ENCODE measurements at regions not wholly inside any gene's neighbourhood (a gene's known extent, or its start where the extent isn't known, plus 50 kb on each side); places are given as distances from the start of the nearest gene placed in this dataset.
"Not testable (repeated sequence)": the region's sequence is repeated elsewhere in the genome, so short reads cannot be mapped to it uniquely, and the experiment has no call there.

DNA sequence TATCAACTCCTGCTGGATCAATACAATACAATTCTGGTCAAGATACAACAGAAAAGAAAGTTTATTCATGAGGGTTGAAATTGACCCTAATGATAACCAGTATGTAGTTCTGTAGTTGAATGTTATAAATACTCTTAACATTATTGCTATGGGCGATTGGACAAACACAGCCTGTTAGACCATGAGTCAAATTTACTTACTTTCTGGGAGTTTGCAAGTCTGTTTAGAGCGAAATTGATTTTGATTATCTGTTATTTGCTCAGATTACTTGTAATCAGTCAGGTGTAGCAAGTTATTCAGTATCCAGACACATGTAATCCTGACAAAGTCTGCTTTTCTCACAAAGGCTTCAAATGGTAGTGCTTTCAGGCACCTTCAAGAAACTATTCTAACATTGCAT is 216.6 kb upstream of the B3GALT2 start:
- no peak for DNase-seq (ENCODE audit: low spot score)

DNA sequence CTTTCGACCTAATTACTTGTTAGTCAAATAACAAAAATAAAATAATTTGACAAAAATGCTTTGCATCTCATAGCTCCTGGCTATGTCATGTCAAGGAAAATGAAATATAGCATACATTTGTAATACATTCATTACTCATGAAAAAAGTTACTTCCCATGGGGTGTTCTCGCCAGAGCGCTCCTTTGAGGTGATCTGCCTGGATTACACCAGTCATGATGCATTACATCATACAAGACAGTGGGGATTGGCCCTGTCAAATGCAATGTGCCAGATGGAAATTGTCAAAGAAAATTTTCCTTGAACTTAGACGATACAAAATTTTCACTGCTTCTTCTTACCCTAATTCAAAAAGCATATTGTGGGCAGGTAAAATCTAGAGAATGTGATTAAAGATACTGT is 215.6 kb upstream of the B3GALT2 start:
- no peak for DNase-seq (ENCODE audit: low spot score)

DNA sequence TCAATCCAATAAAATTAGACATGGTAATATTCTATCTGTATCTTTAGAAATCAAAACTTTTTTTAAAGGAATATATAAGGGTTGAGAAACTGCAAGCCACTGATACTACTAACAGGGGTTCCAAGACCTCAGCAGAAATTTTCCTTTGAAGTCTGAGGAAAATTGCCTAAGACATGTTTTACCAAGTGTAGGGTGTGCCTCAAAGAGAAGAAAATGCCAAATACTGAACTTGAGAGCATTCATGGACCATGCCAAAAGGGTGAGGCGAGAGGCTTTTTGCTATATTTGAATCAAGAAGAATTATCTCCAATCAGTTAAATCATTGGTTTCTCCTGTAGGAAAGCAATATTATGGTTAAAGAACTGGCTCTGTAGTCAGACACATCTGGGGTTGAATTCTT is 207.9 kb upstream of the B3GALT2 start:
- DNase-seq (ENCODE audit: low spot score) = no peak

DNA sequence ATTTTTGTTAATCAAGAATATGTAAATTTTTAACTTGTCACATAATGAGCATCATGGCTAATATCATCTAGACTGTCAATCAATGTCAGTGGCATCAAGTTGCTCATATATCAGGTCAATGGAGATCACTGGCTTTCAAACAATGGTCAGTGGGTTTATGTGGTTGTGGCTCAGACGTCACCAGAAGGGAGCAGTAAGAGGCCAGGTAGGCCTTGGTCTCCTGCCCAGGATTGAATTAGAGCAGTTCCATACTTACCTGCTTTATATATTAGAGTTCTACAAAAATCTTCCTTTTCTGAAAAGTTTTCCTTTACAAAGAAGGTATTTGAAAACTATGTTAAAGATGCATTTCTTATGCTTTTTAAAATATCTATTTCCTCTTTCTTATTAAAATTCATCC is 206.3 kb upstream of the B3GALT2 start:
- no peak for DNase-seq (ENCODE audit: low spot score)

DNA sequence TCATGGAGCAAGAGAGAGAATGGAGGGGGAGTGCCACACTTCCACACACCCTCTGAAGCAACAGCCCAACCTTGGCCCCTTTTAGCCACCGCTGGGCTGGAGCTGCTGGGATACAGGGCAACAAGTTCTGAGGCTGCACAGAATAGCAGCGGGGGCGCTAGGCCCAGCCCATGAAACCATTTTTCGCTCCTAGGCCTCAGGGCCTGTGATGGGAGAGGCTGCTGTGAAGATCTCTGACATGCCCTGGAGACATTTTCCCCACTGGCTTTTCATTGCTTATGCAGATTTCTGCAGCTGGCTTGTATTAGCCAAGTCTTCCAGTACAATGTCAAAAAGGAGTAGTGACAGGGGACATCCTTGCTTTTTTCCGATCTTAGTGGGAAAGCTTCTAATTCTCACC is 202.3 kb upstream of the B3GALT2 start:
- DNase-seq (ENCODE audit: low spot score) = no peak

DNA sequence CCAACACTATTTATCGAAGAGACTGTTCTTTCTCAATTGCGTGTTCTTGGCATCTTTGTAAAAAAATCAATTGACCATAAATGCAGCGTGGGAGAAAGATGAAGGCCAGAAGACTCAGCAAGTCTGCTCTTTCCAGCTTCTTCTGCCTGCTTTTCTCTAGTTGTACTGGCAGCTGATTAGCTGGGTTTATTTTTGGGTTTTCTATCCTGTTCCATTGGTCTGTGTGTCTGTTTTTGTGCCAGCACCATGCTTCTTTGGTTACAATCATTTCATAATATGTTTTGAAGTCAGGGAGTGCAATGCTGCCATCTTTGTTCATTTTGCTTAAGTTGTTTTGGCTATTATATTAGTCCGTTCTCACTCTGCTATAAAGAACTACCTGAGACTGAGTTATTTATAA is 201.8 kb upstream of the B3GALT2 start:
- DNase-seq (ENCODE audit: low spot score) = no peak

DNA sequence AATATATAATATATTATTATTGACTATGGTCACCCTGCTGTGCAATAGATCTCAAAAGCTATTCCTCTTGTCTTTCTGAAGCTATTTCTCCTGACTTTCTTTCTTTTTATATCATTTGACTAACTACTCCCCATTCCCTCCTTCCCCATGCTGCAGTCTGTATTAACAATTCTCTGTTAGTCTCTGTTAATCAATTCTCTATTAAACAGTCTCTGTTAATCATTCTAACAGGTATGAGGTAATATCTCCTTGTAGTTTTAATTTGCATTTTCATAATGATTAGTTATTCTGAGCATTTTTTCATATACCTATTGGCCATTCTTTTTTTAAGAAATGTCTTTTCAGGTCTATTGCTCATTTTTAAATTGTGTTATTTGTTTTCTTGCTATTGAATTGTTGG is 201.0 kb upstream of the B3GALT2 start:
- no peak for DNase-seq (ENCODE audit: low spot score)

DNA sequence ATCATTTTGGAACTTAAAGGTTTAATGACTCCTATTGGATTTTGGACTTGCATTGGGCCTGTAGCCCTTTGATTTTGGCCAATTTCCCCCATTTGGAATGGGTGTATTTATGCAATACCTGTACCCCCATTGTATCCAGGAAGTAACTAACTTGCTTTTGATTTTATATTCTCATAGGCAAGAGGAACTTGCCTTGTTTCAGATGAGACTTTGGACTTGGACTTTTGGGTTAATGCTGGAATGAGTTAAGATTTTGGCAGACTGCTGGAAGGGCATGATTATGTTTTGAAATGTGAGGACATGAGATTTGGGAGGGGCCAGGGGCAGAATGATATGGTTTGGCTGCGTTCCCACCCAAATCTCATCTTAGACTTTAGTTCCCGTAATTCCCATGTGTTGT is 192.0 kb upstream of the B3GALT2 start:
- not testable (repeated sequence) for DNase-seq (ENCODE audit: low spot score)

DNA sequence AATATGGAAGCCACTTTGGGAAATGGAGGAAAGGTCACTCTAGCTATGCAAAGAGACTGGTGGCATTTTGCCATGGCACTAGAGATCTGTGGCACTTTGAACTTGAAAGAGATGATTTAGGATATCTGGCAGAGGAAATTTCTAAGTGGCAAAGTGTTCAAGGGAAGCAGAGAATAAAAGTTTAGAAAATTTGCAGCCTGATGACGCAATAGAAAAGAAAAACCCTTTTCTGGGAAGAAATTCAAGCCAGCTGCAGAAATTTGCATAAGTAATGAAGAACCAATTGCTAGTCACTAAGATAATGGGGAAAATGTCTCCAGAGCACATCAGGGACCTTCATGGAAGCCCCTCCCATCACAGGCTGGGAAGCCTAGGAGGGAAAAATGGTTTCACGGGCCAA is 191.1 kb upstream of the B3GALT2 start:
- no peak for DNase-seq (ENCODE audit: low spot score)

DNA sequence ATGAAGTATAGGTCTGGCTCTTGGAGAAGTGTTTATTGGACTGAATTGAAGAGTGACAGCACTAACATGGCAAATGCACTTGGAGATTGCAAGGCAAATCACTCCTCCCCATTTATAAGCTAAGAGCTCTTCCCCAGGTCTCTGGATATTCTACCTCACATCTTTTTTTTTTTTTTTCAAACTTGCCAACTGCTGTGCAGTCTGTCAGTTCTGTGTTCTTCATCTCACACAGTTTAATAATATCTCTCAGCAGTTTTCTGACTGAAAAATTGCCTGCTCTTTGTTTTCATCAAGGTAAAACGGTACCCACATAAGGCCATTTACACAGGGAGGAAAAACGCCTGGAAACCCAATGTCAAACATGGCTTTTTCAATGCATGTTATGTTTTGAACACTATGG is 186.1 kb upstream of the B3GALT2 start:
- no peak for DNase-seq (ENCODE audit: low spot score)

DNA sequence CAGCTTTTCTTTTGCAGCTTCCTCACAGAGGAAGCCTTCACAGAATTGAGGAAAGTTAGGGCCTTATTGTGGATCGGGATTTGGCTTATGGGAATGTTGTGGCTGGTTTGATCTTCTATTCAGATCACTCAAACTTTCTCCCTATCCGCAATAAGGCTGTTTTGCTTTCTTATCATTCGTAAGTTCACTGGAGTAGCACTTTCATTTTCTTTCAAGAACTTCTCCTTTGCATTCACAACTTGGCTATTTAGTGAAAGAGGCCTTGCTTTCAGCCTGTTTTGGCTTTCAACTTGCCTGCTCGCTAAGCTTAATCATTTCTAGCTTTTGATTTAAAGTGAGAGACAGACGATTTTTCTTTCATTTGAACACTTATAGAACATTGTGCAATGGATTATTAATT is 181.9 kb upstream of the B3GALT2 start:
- no peak for DNase-seq (ENCODE audit: low spot score)

DNA sequence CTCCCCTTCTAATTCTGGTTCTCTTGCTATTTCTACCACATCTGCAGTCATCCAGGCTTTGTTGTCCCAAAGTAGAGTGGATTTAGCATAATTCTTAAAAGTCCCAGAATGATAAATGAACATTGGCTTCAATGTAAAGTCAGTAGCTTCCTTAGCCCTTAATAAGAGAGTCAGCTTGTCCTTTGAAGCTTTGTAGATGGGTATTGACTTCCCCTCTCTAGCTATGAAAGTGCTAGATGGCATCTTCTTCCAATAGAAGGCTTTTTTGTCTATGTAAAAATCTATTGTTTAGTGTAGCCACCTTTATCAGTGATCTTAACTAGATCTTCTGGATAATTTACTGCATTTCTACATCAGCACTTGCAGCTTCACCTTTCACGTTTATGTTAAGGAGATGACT is 181.4 kb upstream of the B3GALT2 start:
- no peak for DNase-seq (ENCODE audit: low spot score)

DNA sequence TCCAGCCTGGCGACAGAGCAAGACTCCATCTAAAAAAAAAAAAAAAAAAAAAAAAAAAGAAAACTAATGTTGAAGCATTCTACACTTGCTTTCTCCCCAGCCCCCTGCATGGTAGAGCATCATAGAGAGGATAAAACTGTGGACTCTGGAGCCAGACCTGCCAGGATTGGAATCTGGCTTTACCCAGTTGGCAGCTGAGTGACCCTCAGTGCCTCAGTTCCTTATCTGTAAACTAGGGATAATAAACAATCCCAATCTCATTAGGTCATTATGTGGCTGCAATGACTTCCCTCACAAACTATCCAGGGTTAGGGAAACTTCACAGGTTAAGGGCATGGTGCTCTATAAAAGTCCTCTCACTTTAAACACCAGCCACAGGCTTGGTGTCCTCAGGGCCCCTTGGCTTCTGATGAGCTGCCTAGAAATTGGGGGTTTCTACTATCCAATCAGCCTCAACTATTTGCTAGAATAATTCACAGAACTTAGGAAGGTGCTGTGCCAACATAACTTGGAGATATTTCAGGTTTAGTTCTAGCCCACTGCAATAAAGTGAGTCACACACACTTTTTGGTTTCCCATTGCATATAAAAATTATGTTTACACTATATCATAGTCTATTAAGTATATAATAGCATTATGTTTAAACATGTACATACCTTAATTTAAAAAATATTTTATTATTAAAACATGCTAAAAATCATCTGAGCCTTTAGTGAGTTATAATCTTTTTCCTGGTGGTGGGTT is 180.5 kb upstream of the B3GALT2 start:
- DNase-seq (ENCODE audit: low spot score) = no peak

DNA sequence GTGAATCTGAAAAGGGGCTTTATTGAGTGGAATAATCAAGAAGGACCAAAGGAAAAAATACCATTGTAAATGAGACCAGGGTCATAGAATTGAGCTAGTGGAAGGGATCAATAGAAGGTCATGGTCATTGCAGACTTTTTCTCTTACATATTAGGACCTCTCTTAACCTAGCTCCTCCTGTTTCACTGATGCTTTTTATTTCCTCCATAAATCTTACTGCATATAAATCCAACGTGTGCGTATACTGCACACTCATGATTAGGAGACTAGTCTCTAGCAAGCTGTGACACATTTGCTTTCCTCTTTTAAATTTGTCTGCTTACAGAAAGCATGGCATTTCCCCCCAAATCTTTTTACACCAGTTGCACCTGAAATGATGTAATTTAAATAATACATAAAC is 179.6 kb upstream of the B3GALT2 start:
- DNase-seq (ENCODE audit: low spot score) = no peak

DNA sequence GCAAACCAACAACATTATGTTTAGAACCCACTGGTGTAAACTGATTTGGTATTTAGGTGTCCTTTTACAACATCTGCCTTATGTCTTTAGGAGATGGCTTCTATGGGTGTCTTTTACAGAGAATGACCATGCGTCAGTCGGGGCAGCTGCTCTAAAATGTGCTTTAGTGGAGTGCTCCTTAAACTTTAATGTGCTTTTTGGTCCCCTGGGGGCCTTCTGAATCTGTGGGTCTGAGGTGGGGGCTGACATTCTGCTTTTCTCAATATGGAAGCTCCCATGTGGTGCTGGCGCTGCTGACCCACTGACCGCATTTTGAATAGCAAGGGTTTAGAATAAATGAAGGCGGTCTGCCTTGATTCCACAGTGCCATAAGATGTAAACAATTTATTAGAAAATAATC is 173.2 kb upstream of the B3GALT2 start:
- DNase-seq (ENCODE audit: low spot score) = no peak

DNA sequence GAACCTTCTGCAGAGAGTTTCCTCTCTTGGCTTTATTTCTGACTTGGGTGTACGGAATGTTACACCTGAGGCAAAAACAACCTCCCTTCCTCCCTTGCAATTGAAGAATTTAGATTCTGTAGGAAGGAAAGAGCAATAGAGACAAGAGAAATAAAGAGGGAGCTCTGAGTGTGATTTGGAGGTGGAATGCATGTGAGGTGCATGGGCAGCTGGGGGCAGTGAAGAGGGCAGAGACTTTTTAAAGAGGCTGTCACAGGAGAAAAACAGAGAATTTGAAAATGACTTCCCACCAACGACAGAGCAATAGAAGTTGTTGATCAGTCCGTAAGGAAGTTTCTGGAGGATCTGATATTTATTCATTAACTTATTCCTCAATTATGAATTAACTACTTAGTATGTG is 172.0 kb upstream of the B3GALT2 start:
- no peak for DNase-seq (ENCODE audit: low spot score)

DNA sequence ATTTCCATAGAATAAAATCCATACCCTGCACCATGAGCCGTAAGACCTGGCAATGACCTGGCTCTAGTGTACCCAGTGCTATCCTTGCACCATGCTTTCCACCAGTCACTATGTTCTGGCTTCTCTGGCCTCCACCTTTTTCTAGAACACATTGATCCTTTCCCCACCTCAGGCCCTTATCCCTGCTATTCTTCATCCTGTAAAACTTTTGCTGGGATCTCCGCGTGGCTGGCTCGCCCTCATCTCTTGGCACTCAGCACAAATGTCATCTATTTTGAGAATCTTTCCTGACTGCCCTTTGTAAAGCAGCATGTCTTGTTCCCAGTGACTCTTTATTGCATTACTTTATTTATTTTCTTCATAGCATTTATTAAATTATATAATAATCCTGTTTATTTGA is 169.8 kb upstream of the B3GALT2 start:
- DNase-seq (ENCODE audit: low spot score) = no peak

DNA sequence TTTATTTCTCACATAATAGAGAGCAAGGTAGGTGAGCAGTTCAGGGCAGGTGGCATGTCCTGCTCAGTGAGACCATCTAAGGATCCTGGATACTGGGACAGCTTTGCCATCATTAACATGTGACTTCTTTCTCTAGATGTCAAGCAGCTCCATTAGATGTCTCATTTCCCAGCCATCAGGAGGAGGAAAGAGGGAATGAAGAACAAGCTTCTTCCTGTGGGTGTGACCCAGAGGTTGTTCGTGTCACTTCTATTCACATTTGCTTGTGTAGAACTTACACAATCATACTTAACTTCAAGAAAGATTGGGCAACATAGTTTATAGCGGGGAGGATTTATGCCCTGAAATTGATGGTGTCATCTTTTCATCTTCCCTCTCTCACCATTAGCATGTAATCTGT is 169.2 kb upstream of the B3GALT2 start:
- no peak for DNase-seq (ENCODE audit: low spot score)

DNA sequence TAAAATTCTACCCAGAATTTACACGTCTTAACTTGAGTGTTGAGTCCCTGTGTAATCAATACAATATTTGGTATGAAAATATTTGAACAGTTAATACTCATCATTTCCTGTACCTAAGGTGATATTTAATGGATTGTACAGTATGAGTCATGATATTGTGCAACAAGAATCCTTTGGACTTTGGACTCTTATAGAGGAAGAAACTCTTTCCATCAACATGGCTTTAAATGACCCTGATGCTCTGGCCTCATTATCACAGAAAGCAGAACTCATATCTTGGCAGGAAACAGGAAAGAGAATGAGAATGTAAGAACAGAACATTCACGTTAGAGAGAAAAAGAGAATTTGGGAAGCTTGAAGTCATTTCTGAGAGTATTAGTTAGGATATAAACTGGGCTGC is 168.8 kb upstream of the B3GALT2 start:
- DNase-seq (ENCODE audit: low spot score) = peak; percentile 74

DNA sequence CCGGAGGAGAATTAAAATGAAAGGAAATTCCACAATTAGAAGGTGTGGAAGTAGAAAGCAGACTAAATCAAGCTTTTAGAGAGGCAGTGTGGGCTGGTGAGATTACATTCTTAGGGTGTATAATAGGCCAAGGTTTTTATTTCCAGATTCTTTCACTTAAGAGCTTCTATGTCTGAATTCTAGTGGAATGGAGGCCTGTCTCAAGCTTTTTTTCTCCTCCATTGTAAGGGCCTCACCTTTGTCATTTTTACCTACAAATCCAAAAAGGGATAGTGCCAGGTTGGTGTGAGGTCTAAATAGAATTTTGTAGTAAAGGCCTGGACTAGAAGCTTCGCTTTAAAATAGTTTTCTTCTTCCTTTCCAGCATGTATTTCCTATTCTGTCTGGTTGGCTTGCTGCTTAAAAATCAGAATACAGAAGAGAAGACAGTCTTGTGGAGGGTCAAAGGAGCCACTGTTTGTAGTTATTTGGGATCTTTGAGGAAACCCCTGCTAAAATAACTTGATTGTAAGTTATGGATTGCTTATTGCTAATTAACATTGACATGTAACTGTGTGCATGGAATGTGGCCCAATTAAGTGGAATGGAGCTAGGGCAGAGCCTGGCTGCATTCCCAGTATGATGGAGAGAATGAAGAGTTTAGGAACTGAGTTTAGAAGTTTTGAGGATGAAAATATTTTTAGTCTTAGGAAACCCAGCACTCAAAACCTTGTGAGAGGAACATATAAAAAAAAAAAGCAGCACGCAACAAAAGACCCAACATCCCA is 162.5 kb upstream of the B3GALT2 start:
- no peak for DNase-seq (ENCODE audit: low spot score)

DNA sequence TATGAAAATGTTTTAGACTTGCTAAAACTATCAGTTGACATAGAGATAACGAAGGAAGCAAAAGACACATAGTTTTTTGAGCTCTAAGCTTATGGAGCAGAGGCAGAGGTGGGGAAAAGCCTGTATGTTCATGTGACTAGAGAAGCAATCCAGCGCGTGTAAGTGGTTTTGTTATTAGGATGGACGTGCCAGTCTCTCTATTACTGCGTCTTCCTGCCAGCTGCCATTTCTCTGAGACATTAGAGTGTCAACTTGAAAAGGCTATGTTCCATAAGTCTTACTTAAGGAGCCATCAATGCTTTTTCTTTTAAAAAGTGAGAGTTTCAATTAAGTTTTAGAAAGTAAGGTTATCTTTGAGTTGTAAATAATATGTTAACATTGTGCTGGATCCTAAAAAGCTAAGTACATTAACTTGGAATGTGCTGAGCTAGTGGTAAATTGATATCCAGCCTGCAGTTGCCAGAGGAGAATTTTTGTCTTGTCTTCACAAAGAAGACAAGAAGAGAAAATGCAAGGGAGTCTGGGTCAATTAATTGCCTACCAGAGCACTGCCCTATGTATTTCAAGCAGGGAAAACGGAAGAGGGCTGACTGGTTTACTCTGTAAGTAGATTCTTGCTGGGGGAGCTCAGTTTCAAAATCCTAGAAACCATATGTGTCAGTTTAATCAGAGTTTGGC is 161.8 kb upstream of the B3GALT2 start:
- DNase-seq (ENCODE audit: low spot score) = no peak

DNA sequence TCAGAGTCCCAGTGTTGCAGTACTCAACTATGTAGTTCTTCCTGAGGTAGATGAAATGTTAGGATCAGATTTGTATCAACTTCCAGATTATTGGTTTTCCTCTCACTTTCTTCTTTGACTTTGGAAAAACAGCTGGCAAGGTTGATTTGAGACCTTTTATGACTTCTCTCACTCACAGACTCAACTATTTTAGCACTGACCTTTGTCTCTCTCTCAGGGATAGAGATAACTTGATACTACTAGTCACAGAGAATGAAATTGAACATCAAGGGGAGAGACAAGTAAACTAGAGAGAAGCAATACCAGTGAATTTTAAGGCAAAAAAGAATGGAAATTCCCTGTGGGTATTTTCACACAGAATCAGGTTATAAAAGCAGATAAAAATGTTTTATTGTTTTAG is 159.7 kb upstream of the B3GALT2 start:
- no peak for DNase-seq (ENCODE audit: low spot score)

DNA sequence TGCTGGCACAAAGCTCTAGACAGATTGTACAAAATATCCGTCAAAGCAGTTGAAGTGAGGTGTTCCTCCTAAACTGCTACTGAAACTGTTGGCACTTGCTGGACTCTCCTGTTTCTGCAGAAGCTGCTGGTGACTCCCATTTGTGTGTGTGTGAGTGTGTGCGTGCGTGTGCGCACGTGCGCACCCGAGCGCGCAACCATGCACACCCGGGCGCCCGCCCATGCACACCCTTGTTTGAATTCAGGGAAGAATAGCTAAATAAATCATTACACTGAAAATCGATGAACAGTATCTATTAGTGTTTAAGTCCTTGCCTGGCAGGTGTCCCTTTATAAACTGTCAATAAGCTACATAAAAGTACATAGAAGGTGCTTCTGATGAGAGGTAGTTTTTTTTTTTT is 156.4 kb upstream of the B3GALT2 start:
- no peak for DNase-seq (ENCODE audit: low spot score)
